GM21515 (cell line): ENCODE measurements at regions not wholly inside any gene's neighbourhood (a gene's known extent, or its start where the extent isn't known, plus 50 kb on each side); places are given as distances from the start of the nearest gene placed in this dataset.

Source experiments
- ATAC-seq: cut with Tn5 transposase; IDR thresholded peaks from one replicate; pipeline ENCODE4 v1.9.1; 2021; ENCODE audit not compliant: unreplicated experiment

DNA sequence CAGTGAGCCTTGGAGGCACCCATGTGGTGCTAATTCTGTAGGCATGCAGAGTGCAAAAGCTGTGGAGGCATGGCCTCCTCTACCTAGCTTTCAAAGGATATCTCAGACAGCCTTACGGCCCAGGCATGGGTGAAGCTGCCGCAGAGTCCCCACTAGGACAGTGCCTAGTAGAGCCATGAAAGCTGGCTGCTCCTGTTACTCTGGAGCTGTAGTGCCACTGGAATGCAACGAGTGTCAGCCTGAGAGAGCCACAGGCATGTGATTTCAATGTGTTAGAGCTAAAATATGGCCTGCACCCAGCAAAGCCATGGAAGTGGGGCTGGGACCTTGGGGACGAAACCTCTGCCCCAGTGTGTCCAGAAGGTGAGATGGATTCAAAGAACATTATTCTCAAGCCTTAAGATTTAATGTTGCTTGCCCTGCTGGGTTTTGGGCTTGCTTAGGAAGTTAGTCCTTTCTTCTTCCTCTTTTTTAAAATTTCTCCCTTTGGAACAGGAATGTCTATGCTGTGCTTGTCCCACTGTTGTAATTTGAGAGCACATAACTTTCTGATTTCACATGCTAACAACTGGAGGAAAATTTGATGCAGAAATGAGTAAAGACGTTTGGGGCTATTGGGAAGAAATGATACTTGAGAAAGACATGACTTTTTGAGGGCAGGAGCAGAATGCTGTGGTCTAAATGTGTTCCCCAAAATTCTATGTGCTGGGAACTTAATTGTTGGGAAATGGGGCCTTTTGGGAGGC is 298.4 kb downstream of the PSAT1 start:
- no peak for ATAC-seq

DNA sequence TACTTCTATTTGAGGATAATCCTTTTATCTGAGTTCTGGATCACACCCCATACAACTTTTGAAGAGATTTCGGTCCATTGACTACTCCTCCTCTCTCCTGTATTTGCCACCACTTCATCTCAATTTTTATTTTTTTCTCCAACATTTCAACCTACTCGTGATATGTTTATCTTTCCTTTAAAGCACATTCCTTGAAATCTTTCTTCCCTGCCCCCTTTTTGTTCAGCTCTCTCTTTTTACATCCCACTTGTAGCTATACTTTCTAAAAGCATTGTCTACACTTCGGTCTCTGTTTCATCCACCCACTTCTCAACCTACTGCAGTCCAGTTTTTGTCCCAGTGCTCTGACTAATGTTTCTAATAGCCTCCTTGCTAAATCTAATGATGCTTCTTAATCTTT is 299.4 kb downstream of the PSAT1 start:
- no peak for ATAC-seq

DNA sequence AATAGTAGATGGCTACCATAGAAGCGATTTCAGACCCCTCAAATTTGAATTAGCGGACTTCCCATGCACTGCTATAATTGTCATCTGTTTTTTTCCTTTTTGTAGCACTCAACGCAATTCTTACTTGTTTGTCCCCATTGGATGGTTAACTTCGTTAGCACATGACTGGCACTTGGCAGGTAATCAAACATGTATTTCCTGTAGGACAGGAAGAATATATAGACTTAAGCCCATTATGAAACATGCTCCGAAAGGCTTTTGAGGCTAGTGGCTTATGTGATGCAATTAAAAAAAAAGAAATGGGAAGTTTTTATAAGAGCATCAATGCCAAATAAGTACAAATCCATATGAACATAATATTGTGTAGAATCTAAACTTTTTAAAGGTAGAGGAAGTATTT is 301.2 kb downstream of the PSAT1 start:
- ATAC-seq, result no peak

DNA sequence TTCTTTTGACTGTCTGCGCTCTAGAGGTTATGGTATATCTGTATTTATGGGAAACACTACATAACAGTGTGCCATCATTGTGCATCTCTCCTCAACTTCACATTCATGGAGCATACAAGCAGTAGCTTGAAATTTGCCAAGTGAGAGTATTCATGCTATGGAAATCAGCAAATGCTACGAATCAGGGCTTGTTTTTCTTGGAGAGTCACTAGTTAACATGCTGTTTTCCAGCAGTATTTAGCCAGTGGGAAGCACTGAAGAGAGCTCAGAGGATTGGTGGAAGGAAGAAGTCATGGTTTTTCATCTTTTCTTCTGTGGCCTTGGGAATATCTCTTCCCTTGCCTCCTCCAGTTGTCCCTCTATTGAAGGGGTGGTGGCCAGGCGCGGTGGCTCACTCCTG is 303.0 kb downstream of the PSAT1 start:
- no peak for ATAC-seq

DNA sequence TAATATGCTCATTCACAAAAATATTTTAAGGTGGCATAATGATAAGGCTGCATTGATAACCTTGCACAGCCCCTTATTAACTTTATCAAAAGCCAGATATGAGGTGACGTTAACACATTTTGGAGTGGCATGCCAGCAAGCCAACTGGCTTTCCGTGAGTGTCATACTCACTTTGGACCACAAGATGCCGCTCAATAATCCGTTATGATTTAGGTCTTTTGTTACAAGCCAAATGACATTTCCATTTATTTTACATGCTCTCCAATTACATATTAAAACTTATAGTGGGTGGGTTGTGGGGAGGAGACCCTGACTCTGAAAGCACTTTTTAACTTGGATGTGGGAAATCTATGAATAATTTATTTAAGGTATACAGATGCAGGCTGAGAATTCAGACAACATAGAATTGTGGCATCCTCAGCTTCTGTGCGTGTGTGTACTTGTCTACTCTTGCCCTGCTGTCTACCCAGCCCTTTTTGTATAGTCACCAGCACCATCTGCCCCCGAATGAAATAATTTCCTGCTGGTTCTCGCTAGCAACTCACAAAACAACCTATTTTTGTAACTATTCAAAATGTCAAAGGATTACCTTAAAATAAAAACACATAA is 305.1 kb downstream of the PSAT1 start:
- ATAC-seq, result peak; percentile 74

DNA sequence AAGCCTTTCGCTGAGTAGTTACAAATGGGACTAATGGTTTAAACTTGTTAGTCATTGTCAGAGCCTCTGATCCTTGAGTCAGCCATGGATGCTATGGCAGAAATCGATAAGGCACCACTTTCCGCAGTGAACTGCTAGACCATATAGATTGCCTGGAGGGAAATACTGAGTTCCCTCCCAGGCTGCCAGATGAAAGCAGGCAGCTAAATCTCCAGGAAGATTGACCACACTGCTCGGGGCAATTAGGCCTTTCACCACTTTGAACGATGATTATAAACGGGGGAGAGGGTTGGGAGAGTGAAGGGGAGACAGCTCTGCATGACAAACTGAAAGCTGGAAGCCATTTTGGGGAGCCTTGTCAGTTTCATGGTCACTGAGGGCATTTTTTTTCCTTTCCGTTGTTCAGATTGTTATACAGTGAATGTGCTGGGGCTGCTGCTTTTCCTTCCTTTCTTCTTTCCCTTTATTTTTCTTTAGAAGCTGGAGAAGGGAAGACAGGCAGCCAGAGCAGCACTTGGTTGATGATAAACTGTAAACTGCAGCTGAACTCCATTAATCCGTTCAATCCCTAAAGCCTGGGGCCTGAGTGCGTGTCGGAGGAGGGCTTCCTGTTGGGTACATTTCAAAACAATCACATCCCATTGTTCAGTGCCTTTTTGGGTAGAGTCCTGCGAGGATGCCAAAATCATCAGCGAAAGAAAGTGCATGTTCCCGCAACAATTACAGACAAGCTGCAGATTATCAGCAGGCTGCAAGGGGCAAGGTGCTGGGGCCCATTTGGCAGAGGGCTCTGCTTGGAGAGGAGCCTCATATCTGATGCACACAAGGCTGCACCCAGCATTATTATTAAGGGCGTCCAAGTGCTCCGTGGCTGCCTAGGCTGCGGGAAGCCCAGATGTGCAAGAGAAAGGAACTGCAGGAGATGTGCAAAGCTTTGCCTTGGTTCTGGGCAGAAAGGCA is 308.4 kb downstream of the PSAT1 start:
- ATAC-seq, result no peak

DNA sequence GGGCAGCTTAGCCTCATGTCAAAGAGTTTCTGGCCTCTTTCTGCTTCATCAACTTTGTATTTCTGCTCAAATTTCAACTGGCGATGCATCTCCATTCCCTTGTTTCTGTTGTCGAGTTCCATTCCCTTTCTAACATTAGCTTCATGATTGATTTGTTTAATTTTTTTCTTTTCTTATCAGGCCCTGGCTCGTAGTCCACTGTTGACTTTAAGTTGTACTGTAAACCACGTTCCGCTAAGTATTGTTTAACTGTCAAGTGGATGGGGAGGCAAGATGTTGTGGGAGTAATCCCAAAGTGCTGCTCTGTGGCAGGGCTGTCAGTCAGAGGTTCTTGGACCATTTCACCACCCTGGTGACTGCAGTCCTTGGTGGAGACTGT is 309.1 kb downstream of the PSAT1 start:
- no peak for ATAC-seq

DNA sequence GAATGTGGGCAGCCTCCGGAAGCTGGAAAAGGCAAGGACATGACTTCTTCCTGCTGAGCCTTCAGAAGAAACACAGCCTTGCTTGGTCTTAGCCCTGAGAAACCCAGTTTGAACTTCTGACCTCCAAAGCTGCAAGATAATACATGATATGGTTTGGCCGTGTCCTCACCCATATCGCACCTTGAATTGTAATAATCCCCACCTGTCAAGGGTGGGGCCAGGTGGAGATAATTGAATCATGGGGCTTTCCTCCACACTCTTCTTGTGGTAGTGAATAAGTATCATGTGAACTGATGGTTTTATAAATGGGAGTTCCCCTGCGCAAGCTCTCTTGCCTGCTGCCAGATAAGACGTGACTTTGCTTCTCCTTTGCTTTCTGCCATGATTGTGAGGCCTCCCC is 310.9 kb downstream of the PSAT1 start:
- ATAC-seq, result no peak

DNA sequence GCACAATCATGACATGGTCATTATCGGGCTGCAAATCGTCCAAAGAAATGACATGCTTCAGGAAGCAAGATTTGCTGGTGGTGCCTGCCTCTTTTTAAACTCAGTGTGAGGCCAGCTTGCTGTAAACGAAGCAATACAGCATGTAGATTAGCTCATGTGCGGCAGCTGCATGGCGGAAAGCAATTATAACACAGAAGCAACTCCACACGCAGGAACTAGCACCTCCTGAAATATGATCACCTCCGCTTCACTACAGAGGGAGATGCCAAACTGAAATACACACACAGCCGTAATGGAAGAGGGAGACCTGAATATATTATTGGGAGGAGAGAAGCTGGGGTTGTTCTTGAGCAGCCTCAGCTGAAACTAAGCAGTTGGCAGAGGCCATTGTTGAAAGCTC is 312.5 kb downstream of the PSAT1 start:
- ATAC-seq, result no peak

DNA sequence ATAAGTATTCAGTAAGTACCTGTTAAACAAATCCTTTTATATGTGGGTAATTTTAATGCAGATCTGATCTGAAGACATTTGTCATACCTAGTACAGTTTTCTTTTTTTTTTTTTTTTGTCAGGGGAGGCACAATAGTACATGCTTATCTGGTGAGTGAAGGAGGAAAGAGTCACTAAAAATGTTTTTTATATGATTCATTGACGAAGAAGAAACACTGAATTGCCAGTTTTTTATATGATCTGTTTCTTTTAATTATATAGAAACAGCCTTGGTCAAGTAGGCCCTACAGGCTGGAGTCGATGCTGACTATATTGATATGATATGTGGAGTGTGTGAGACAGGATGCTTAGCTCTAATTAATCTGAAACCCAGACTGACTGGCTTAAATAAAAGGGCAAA is 315.2 kb downstream of the PSAT1 start:
- ATAC-seq, result no peak

DNA sequence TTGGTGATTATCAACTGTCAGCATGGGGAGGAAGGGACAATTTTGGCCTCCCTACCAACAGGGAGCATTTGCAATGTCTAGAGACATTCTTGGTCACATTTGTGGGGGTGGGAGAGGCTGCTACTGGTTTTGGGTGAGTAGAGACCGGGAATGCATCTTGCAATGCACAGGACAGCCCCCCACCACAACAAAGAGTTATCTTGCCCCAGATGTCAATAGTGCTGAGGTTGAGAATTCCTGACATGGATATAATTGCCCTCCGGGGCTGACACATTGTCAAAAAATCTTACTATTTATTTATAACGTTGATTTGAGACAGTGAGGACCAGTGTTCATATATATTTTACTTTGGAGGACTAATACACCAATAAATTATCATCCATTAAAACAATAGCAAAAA is 316.1 kb downstream of the PSAT1 start:
- ATAC-seq, result no peak

DNA sequence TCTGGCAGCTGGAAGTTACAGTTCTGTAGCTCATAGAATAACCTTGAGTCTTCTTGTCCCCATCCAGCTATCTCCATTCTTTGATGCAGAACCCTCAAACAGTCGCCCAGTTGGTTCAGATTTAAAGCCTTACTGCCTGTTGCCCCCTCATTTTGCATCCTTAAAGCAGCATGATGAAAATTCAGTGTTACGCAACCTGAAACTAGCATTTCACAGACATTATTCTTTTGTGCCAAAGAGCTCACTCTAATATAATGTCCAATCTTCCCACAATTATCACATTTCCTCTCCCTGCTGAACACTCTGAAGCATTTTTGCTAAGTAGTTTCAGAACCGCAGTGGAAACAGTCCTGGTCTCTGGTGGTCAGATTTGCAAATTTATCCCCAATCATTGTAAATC is 318.0 kb downstream of the PSAT1 start:
- no peak for ATAC-seq

DNA sequence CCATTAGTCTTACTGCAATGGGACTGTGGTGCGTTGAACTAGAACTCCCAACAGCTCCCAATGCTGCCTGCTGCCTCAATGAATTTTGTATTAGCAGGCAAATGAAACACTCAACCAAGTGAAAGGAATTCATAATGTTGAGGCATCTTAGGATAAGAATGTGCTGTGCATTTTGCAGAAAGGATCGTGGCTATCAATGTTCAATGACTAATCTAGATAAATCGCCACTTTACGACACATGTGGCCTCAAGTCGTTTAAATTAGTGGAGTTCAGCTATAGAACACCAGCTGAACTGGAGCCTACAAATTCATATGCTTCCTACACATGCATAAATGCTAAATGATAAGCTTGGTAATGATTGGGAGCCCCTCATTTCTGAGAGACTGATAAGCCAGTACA is 318.4 kb downstream of the PSAT1 start:
- ATAC-seq, result no peak

DNA sequence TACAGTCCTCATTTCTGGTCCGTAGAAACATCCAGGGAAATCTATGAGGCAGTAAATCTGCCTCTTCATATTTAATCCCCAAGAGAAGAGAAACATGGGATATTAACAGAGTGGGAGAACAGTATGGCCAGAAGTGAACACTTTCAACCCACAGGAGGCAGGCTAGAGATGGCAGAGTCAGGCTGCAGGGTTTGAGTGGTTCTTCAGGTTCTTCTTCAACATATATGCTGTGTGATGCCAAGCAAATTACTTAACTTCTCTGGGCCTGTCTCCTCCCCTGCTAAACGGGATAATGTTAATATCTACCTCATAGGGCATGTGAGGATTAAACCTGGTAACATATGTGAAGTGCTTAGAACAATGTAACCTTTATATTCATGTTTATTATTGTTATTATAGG is 321.8 kb downstream of the PSAT1 start:
- no peak for ATAC-seq

DNA sequence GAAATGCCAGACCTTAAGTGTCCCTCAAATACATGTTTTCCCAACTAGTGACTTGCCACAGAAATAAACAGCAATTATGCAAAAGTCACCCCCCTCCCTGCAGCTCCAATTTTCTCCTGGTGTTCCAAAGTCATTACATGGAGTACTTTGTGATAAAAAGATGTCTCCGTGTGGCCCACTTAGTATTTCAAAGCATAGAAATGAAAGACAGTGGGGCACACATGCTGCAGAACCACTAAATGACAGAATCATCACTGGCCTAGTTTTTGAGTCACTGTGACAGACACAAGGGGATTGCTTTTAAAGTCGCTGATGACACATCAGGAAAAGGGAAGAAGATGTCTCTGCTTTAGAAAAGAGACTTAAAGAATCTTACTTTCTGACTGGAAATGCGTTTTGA is 323.4 kb downstream of the PSAT1 start:
- no peak for ATAC-seq

DNA sequence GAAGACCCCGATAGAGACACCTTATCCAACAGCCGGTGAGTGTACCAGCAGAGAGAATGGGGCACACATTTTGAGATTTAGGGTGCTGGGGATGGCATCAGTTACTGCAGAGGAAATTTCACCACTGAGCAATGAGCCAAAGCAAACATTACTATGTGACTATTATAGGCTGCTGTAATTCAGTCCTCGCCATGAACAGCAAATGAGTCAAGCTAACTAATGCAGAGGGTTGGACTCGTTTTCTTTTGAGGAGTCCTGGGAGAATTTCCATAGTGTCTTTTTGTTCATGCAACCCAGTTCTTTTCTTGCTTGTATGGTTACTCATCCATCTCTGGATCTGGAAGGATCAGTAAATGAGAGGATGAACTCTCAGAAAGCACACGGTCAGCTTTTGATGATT is 323.8 kb downstream of the PSAT1 start:
- ATAC-seq, result no peak

DNA sequence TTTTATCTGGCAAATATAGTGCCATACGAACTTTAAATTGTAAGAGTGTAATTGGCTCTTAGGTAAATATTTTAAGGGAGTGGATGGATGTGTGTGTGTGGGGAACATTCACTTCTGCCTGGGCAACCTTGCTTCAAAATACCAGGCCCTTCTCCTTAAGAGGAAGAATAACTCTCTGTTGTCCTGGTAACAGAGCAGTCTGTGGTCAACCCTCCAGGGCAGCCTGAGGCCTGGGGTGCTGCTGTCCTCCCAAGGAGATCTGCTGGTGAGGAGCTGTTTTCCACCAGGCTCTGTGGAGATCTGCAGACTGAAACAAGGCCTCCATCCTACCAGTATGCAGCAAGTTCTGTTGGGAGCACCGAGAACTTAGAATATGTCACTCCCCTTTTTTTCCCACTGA is 325.2 kb downstream of the PSAT1 start:
- ATAC-seq, result no peak

DNA sequence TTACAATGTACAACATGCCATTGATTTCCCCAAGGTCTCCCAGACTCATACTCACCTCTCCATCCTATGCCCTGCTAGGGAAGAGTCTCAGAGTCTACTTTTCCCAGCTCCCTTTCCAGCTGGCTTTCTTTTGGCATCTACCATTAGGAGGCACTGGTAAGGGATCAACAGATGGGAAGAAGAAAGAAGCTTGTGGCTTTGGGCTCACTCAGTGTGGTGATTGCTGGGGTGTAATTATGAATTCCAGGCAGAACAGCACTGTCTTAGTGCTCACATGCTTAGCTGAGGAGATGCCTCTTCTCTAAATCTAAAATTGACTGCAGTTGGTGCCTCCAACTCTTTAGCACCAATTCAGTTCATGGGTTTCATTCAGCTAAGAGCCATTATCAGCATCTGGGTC is 330.0 kb downstream of the PSAT1 start:
- no peak for ATAC-seq

DNA sequence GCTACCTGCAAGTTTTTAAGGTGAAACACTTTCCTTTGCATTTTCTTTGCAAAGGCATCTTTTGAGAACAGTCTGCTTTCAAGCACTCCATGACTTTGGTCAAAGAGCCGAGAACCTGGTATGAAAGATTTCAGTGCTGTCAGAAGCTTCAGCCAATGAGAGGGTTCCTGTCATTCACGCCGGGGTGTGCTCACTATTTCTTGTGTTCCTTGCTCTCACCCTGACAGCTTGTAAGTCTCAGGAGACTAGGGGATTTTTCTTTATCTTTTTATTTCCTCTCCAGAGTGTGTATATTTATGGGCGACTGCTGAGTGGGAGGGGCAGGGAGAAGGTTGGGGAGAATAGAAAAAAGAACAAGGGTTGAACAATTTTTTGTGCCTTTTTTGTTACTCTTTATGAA is 334.0 kb downstream of the PSAT1 start:
- ATAC-seq, result no peak

DNA sequence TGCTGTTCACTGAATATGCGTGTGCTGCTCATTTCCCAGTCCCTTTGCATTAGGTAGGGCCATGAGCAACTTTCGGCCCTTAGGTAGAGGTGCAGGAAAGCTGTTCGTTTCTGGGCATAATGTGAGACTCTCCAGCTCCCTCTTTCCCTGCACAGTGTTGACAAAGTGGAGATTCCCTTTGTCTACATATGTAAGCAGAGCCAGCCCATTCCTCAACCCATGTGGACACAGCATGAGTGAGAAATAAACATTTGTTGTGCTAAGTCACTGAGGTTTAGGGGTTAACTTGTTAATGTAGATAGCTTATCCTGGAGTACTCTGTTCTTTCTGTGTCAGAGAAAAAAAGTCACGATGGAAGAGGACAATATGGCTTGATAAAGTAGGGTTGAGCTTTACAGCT is 343.8 kb downstream of the PSAT1 start:
- no peak for ATAC-seq

DNA sequence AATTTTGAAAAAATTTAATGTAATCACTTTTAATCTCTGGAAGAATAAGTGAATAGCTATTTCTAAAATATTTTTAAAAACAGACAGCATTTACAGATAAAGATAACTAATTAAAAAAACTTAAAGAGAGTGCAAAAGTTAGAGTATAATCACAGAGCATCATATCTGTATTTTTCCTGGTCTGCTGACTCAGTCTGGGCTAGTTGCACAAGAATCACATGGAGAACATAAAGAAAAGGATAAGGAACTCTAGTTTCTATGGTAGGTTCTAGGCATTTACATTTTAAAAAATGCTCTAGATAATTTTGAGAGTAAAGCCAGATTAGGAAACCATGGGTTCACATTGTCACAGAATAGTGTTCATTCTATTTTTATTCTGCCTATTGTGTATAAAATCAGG is 347.4 kb downstream of the PSAT1 start:
- no peak for ATAC-seq

DNA sequence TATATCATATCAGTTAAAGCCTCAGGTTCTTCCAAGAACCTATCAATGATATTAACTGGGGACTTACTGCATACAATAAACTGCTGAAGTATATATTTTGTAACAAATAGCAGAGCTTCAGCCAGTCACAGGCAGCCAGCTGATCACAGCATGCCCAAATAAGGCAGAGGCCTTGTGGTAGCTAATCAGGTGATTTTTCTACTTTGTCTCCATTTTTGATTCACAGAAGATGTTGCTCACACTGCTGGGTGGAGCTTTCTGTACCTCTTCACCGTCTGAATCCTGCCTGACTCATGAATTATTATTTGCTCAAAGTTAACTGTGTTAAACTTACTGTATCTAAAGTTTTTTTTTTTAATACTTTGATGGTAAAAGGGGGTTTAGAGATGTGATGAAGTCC is 357.4 kb downstream of the PSAT1 start:
- ATAC-seq, result no peak
